OCI-LY3 (cell line): ENCODE measurements at regions not wholly inside any gene's neighbourhood (a gene's known extent, or its start where the extent isn't known, plus 50 kb on each side); places are given as distances from the start of the nearest gene placed in this dataset.
"Not testable (repeated sequence)": the region's sequence is repeated elsewhere in the genome, so short reads cannot be mapped to it uniquely, and the experiment has no call there.

Source experiments
- EZH2phosphoT487 ChIP-seq: fragments of 200-600 bp; shearing (Covaris generic); IDR thresholded peaks from 2 replicates; pipeline ENCODE4 v1.6.1; 2018; ENCODE audit warnings: antibody characterized with exemption, mixed run types, low read depth
- TF ChIP-seq, protein P1 (sequence below): fragments of 200-600, 300-600 bp; sonication (generic); IDR thresholded peaks from 2 replicates; pipeline ENCODE4 v1.5.1; 2014; ENCODE audit warnings: antibody characterized with exemption, low read length, low read depth

DNA sequence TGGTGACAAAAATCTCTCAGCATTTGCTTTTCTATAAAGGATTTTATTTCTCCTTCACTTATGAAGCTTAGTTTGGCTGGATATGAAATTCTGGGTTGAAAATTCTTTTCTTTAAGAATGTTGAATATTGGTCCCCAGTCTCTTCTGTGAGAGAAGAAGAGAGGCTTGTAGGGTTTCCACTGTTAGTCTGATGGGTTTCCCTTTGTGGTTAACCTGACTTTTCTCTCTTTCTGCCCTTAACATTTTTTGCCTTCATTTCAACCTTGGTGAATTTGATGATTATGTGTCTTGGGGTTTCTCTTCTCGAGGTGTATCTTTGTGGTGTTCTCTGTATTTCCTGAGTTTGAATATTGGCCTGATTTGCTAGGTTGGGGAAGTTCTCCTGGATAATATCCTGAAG, 116.9 kb upstream of the ZEB2 start:
- TF ChIP-seq, protein P1, sequence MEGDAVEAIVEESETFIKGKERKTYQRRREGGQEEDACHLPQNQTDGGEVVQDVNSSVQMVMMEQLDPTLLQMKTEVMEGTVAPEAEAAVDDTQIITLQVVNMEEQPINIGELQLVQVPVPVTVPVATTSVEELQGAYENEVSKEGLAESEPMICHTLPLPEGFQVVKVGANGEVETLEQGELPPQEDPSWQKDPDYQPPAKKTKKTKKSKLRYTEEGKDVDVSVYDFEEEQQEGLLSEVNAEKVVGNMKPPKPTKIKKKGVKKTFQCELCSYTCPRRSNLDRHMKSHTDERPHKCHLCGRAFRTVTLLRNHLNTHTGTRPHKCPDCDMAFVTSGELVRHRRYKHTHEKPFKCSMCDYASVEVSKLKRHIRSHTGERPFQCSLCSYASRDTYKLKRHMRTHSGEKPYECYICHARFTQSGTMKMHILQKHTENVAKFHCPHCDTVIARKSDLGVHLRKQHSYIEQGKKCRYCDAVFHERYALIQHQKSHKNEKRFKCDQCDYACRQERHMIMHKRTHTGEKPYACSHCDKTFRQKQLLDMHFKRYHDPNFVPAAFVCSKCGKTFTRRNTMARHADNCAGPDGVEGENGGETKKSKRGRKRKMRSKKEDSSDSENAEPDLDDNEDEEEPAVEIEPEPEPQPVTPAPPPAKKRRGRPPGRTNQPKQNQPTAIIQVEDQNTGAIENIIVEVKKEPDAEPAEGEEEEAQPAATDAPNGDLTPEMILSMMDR = not testable (repeated sequence)
- TF ChIP-seq EZH2phosphoT487 = not testable (repeated sequence)
